ENCODE measurements at regions not wholly inside any gene's neighbourhood (a gene's known extent, or its start where the extent isn't known, plus 50 kb on each side); places are given as distances from the start of the nearest gene placed in this dataset.

- DNase-seq: no peak
- Histone ChIP-seq H3K4me3 (ENCODE audit: low read depth, low read length) (no peak overlapping the region), H3K27me3 (ENCODE audit: control insufficient read depth, insufficient read depth, low read length) (no peaks in the 10 kb centered on the region)
Measured at GRCh38 chr7:85833066-85833465, 646.2 kb upstream of the SEMA3D start.

DNA sequence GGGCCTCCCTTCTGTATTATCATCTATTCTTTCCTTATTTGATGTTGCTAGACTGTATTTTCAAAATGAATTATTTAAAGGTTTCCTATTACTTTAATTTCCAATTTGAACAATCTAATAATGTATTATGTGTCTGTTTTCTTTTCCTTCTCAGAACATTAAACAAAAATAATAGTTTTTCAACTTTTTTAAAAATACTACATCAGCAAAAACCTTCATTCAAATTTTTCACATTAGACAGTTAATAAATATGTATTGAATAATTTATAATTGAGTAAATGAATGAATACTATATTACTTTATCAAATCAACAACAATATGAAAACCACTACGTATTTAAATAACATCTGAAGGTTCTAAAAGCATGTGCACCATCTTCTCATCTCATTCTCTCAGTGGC lies 644.1 kb upstream of the SEMA3D start:
- Mint-ChIP-seq H3K36me3 (no peaks in the 10 kb centered on the region), H3K27me3 (no peaks in the 10 kb centered on the region), H3K4me1 (no peaks in the 10 kb centered on the region), H3K4me3 (no peak overlapping the region), H3K9me3 (peaks cover 0 to 18% (median under 1%) of the 10 kb centered on the region in 7 donors), H3K27ac (no peak overlapping the region)
- no peak overlapping the region for H3K4me3 ChIP-seq (ENCODE audit: low read depth, low read length)
- H3K27me3 ChIP-seq (ENCODE audit: control insufficient read depth, insufficient read depth, low read length): no peaks in the 10 kb centered on the region
- H3K27ac ChIP-seq (ENCODE audit: insufficient read depth, low read length, poor library complexity, severe bottlenecking): no peak overlapping the region
- DNase-seq: no peak
- ATAC-seq (ENCODE audit: low read depth in 2 of 2): no peak
- H3K9me3 ChIP-seq (ENCODE audit: control insufficient read depth in 2 of 2, low read length in 2 of 2): no peaks in the 10 kb centered on the region
- H3K4me1 ChIP-seq (ENCODE audit: control insufficient read depth, insufficient read depth, low read length, poor library complexity, severe bottlenecking): no peaks in the 10 kb centered on the region
- H3K36me3 ChIP-seq (ENCODE audit: control insufficient read depth, insufficient read depth, low read length): no peaks in the 10 kb centered on the region

More at GRCh38 chr7:85833066-85833465, 646.2 kb upstream of the SEMA3D start:
- Histone ChIP-seq H3K9me3 (ENCODE audit: control insufficient read depth in 2 of 2, low read length in 2 of 2) (no peaks in the 10 kb centered on the region), H3K27ac (ENCODE audit: insufficient read depth, low read length, poor library complexity, severe bottlenecking) (no peak overlapping the region), H3K36me3 (ENCODE audit: control insufficient read depth, insufficient read depth, low read length) (no peaks in the 10 kb centered on the region), H3K4me1 (ENCODE audit: control insufficient read depth, insufficient read depth, low read length, poor library complexity, severe bottlenecking) (no peaks in the 10 kb centered on the region)
- ATAC-seq (ENCODE audit: low read depth in 2 of 2): no peak
- Mint-ChIP-seq H3K4me1 (no peaks in the 10 kb centered on the region), H3K27me3 (no peaks in the 10 kb centered on the region), H3K27ac (no peak overlapping the region), H3K36me3 (no peaks in the 10 kb centered on the region), H3K9me3 (peaks cover 0 to 18% (median 3%) of the 10 kb centered on the region in 7 donors), H3K4me3 (no peak overlapping the region)

DNA sequence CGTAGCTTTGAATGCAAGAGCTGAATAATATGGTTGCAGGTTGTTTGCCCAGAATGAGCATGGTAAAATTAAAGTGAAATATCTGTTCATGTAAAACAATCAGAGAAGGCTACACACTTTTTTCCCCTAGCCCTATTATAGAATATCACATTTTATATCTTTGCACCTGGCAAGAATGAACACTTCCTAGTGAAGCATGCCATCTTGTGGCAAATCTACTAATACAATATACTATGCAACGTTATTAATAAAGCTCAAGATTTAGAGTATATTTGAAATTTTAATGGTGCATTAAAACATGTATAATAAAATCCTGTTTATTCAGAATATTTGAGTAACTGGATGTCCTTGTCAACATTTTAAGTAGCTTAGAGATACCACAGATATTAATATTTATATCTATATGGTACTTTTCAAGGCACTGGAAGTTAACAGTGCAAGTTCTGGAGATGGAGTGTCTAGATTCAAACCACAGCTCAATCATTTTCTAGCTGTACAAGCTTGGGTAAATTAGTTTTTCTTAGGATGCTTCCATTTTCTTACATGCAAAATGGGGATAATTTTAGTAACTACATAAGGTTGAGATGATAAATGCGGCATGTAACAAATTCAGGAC lies 643.1 kb upstream of the SEMA3D start:
- Histone ChIP-seq H3K36me3 (ENCODE audit: control insufficient read depth, insufficient read depth, low read length) (no peaks in the 10 kb centered on the region), H3K9me3 (ENCODE audit: control insufficient read depth in 2 of 2, low read length in 2 of 2) (no peaks in the 10 kb centered on the region), H3K4me3 (ENCODE audit: low read depth, low read length) (no peak overlapping the region), H3K27me3 (ENCODE audit: control insufficient read depth, insufficient read depth, low read length) (no peaks in the 10 kb centered on the region), H3K4me1 (ENCODE audit: control insufficient read depth, insufficient read depth, low read length, poor library complexity, severe bottlenecking) (no peaks in the 10 kb centered on the region), H3K27ac (ENCODE audit: insufficient read depth, low read length, poor library complexity, severe bottlenecking) (no peak overlapping the region)
- Mint-ChIP-seq H3K27me3 (no peaks in the 10 kb centered on the region), H3K4me3 (no peak overlapping the region), H3K4me1 (no peaks in the 10 kb centered on the region), H3K9me3 (peaks cover 0 to 18% (median 2%) of the 10 kb centered on the region in 7 donors), H3K36me3 (no peaks in the 10 kb centered on the region), H3K27ac (no peak overlapping the region)
- DNase-seq: no peak
- ATAC-seq (ENCODE audit: low read depth in 2 of 2): no peak

GRCh38 chr7:85829176-85829575 lies 642.3 kb upstream of the SEMA3D start:
- no peak for ATAC-seq (ENCODE audit: low read depth in 2 of 2)
- Histone ChIP-seq H3K36me3 (ENCODE audit: control insufficient read depth, insufficient read depth, low read length) (no peaks in the 10 kb centered on the region), H3K4me3 (ENCODE audit: low read depth, low read length) (no peak overlapping the region), H3K9me3 (ENCODE audit: control insufficient read depth in 2 of 2, low read length in 2 of 2) (no peaks in the 10 kb centered on the region), H3K4me1 (ENCODE audit: control insufficient read depth, insufficient read depth, low read length, poor library complexity, severe bottlenecking) (no peaks in the 10 kb centered on the region), H3K27ac (ENCODE audit: insufficient read depth, low read length, poor library complexity, severe bottlenecking) (no peak overlapping the region), H3K27me3 (ENCODE audit: control insufficient read depth, insufficient read depth, low read length) (no peaks in the 10 kb centered on the region)
- no peak for DNase-seq
- Mint-ChIP-seq H3K9me3 (peaks cover 0 to 15% (median 0%) of the 10 kb centered on the region in 7 donors), H3K27me3 (no peaks in the 10 kb centered on the region), H3K27ac (no peak overlapping the region), H3K4me1 (no peaks in the 10 kb centered on the region), H3K4me3 (no peak overlapping the region), H3K36me3 (no peaks in the 10 kb centered on the region)

GRCh38 chr7:85828614-85829013 lies 641.8 kb upstream of the SEMA3D start:
- no peak overlapping the region for H3K4me3 Mint-ChIP-seq
- Histone ChIP-seq H3K4me3 (ENCODE audit: low read depth, low read length) (no peak overlapping the region), H3K27ac (ENCODE audit: insufficient read depth, low read length, poor library complexity, severe bottlenecking) (no peak overlapping the region), H3K4me1 (ENCODE audit: control insufficient read depth, insufficient read depth, low read length, poor library complexity, severe bottlenecking) (no peaks in the 10 kb centered on the region), H3K36me3 (ENCODE audit: control insufficient read depth, insufficient read depth, low read length) (no peaks in the 10 kb centered on the region), H3K9me3 (ENCODE audit: control insufficient read depth in 2 of 2, low read length in 2 of 2) (no peaks in the 10 kb centered on the region), H3K27me3 (ENCODE audit: control insufficient read depth, insufficient read depth, low read length) (no peaks in the 10 kb centered on the region)
- ATAC-seq (ENCODE audit: low read depth in 2 of 2) (no peak), DNase-seq (no peak)
- H3K4me1 Mint-ChIP-seq: no peaks in the 10 kb centered on the region
- no peaks in the 10 kb centered on the region for H3K36me3 Mint-ChIP-seq
- no peak overlapping the region for H3K27ac Mint-ChIP-seq
- peaks cover 0 to 10% (median 0%) of the 10 kb centered on the region in 7 donors for H3K9me3 Mint-ChIP-seq
- no peaks in the 10 kb centered on the region for H3K27me3 Mint-ChIP-seq

GRCh38 chr7:85823396-85824080 lies 636.7 kb upstream of the SEMA3D start:
- Histone ChIP-seq H3K27me3 (ENCODE audit: control insufficient read depth, insufficient read depth, low read length) (no peaks in the 10 kb centered on the region), H3K9me3 (ENCODE audit: control insufficient read depth in 2 of 2, low read length in 2 of 2) (peaks cover 0 to 8% of the 10 kb centered on the region in 2 experiments), H3K4me1 (ENCODE audit: control insufficient read depth, insufficient read depth, low read length, poor library complexity, severe bottlenecking) (no peaks in the 10 kb centered on the region), H3K27ac (ENCODE audit: insufficient read depth, low read length, poor library complexity, severe bottlenecking) (no peak overlapping the region), H3K36me3 (ENCODE audit: control insufficient read depth, insufficient read depth, low read length) (no peaks in the 10 kb centered on the region), H3K4me3 (ENCODE audit: low read depth, low read length) (no peak overlapping the region)
- ATAC-seq (ENCODE audit: low read depth in 2 of 2): no peak
- no peak for DNase-seq
- Mint-ChIP-seq H3K27me3 (no peaks in the 10 kb centered on the region), H3K9me3 (peaks cover 0 to 4% (median 2%) of the 10 kb centered on the region in 7 donors), H3K27ac (no peak overlapping the region), H3K36me3 (no peaks in the 10 kb centered on the region), H3K4me3 (peak overlapping the region in 1 of 4 donors; percentile 32), H3K4me1 (no peaks in the 10 kb centered on the region)

- no peaks in the 10 kb centered on the region for H3K4me1 Mint-ChIP-seq
Measured at GRCh38 chr7:85821926-85822325, 635.1 kb upstream of the SEMA3D start.

More at GRCh38 chr7:85821926-85822325, 635.1 kb upstream of the SEMA3D start:
- Mint-ChIP-seq H3K4me3 (no peak overlapping the region), H3K9me3 (peaks cover 0 to 6% (median 2%) of the 10 kb centered on the region in 7 donors), H3K27ac (no peak overlapping the region), H3K27me3 (no peaks in the 10 kb centered on the region), H3K36me3 (no peaks in the 10 kb centered on the region)
- no peaks in the 10 kb centered on the region for H3K4me1 ChIP-seq (ENCODE audit: control insufficient read depth, insufficient read depth, low read length, poor library complexity, severe bottlenecking)
- no peak overlapping the region for H3K27ac ChIP-seq (ENCODE audit: insufficient read depth, low read length, poor library complexity, severe bottlenecking)
- DNase-seq (no peak), ATAC-seq (ENCODE audit: low read depth in 2 of 2) (no peak)
- no peak overlapping the region for H3K4me3 ChIP-seq (ENCODE audit: low read depth, low read length)
- no peaks in the 10 kb centered on the region for H3K27me3 ChIP-seq (ENCODE audit: control insufficient read depth, insufficient read depth, low read length)
- peaks cover 0 to 8% of the 10 kb centered on the region in 2 experiments for H3K9me3 ChIP-seq (ENCODE audit: control insufficient read depth in 2 of 2, low read length in 2 of 2)
- no peaks in the 10 kb centered on the region for H3K36me3 ChIP-seq (ENCODE audit: control insufficient read depth, insufficient read depth, low read length)

Data from CD4-positive, CD25-positive, alpha-beta regulatory T cell (primary cell).